CD4-positive, alpha-beta memory T cell (primary cell): ENCODE measurements at regions not wholly inside any gene's neighbourhood (a gene's known extent, or its start where the extent isn't known, plus 50 kb on each side); places are given as distances from the start of the nearest gene placed in this dataset.

Experiments
- CTCF ChIA-PET: fragments of 350-600 bp; sonication (Branson Sonifier 250); formaldehyde crosslinking; loops from one replicate; lab custom pipeline; 2021; ENCODE audit warnings: inconsistent platforms; ENCODE audit not compliant: partially characterized antibody; lab: Charles Lee
- POLR2A ChIA-PET: fragments of 350-600 bp; sonication (Branson Sonifier 250); formaldehyde crosslinking; loops from one replicate; lab custom pipeline; 2021; ENCODE audit not compliant: partially characterized antibody; lab: Charles Lee
- DNase-seq, 5 donors: peaks; one replicate each; pipeline versions ENCODE4 v3.0.0 to v3.0.0-alpha.2; 2020 to 2022; ENCODE audit warnings: mixed read lengths in 1 of 5
- H3K27ac ChIP-seq: one replicate; pipeline ENCODE4 v1.7.0; 2013; ENCODE audit warnings: low read depth, low read length
- H3K27me3 ChIP-seq: 2 replicates; pipeline ENCODE4 v1.7.0; 2013; ENCODE audit warnings: mild to moderate bottlenecking, low read length, moderate library complexity; ENCODE audit not compliant: insufficient read depth
- H3K36me3 ChIP-seq: 2 replicates; pipeline ENCODE4 v1.7.0; 2013; ENCODE audit warnings: mild to moderate bottlenecking, low read length, moderate library complexity; ENCODE audit not compliant: insufficient read depth
- H3K4me1 ChIP-seq: 2 replicates; pipeline ENCODE4 v1.7.0; 2013; ENCODE audit warnings: mild to moderate bottlenecking, low read length, moderate library complexity; ENCODE audit not compliant: insufficient read depth
- H3K4me3 ChIP-seq, 2 donors: one replicate each; pipeline ENCODE4 v1.7.0; 2013; ENCODE audit warnings: low read length in 2 of 2, mild to moderate bottlenecking in 1 of 2
- H3K9me3 ChIP-seq, 2 donors: one replicate each; pipeline ENCODE4 v1.7.0; 2013; ENCODE audit warnings: low read length in 2 of 2, control low read depth in 1 of 2; ENCODE audit not compliant: control insufficient read depth in 1 of 2
- H3K27ac Mint-ChIP-seq, 7 donors: one replicate each; pipeline ENCODE4 v1.8.0; 2020 to 2021; ENCODE audit warnings: mixed read lengths in 7 of 7, mild to moderate bottlenecking in 6 of 7, inconsistent platforms in 3 of 7, moderate library complexity in 3 of 7
- H3K27me3 Mint-ChIP-seq, 2 donors: one replicate each; pipeline ENCODE4 v1.8.0; 2020 to 2021; ENCODE audit warnings: mixed read lengths in 2 of 2
- H3K36me3 Mint-ChIP-seq, 2 donors: one replicate each; pipeline ENCODE4 v1.8.0; 2020 to 2021; ENCODE audit warnings: mixed read lengths in 2 of 2, inconsistent platforms in 1 of 2, mild to moderate bottlenecking in 1 of 2
- H3K4me1 Mint-ChIP-seq, 4 donors: one replicate each; pipeline ENCODE4 v1.8.0; 2020 to 2021; ENCODE audit warnings: mixed read lengths in 4 of 4, mild to moderate bottlenecking in 1 of 4
- H3K4me3 Mint-ChIP-seq, 8 donors: one replicate each; pipeline ENCODE4 v1.8.0; 2020 to 2021; ENCODE audit warnings: mixed read lengths in 8 of 8, mild to moderate bottlenecking in 7 of 8, moderate library complexity in 6 of 8, inconsistent platforms in 3 of 8
- H3K9me3 Mint-ChIP-seq, 8 donors: one replicate each; pipeline ENCODE4 v1.8.0; 2020 to 2021; ENCODE audit warnings: mixed read lengths in 8 of 8, mild to moderate bottlenecking in 5 of 8, inconsistent platforms in 3 of 8, moderate library complexity in 1 of 8
- intact Hi-C: fragments of 100-400 bp; cut with micrococcal nuclease; formaldehyde crosslinking; loops from one replicate; pipeline ENCODE4 v1.15.1; 2023

GRCh38 chr2:220076734-220077133, 449.3 kb downstream of the SLC4A3 start:
- H3K27ac ChIP-seq = no peak overlapping the region

GRCh38 chr2:220077488-220077887, 450.1 kb downstream of the SLC4A3 start:
- intact Hi-C loops = no loop called here
- no peak overlapping the region for H3K4me3 Mint-ChIP-seq
- Histone ChIP-seq H3K9me3 (no peaks in the 10 kb centered on the region), H3K4me1 (no peaks in the 10 kb centered on the region), H3K4me3 (no peak overlapping the region), H3K27ac (no peak overlapping the region), H3K36me3 (no peaks in the 10 kb centered on the region), H3K27me3 (no peaks in the 10 kb centered on the region)
- CTCF ChIA-PET = no interaction called here
- POLR2A ChIA-PET = no interaction called here
- no peak for DNase-seq
- H3K27ac Mint-ChIP-seq = no peak overlapping the region
- no peaks in the 10 kb centered on the region for H3K36me3 Mint-ChIP-seq
- H3K27me3 Mint-ChIP-seq = peaks cover 0 to 3% of the 10 kb centered on the region in 2 donors
- no peaks in the 10 kb centered on the region for H3K4me1 Mint-ChIP-seq
- H3K9me3 Mint-ChIP-seq = peaks cover 0 to 2% (median 0%) of the 10 kb centered on the region in 8 donors

More at GRCh38 chr2:220076734-220077133, 449.3 kb downstream of the SLC4A3 start:
- CTCF ChIA-PET = no interaction called here
- peaks cover 0 to 2% (median 0%) of the 10 kb centered on the region in 8 donors for H3K9me3 Mint-ChIP-seq
- Histone ChIP-seq H3K9me3 (no peaks in the 10 kb centered on the region), H3K36me3 (no peaks in the 10 kb centered on the region), H3K27me3 (no peaks in the 10 kb centered on the region), H3K4me1 (no peaks in the 10 kb centered on the region), H3K4me3 (no peak overlapping the region)
- POLR2A ChIA-PET = no interaction called here
- H3K27me3 Mint-ChIP-seq = peaks cover 0 to 1% of the 10 kb centered on the region in 2 donors
- intact Hi-C loops = no loop called here
- no peak for DNase-seq
- H3K27ac Mint-ChIP-seq = no peak overlapping the region
- H3K36me3 Mint-ChIP-seq = no peaks in the 10 kb centered on the region
- H3K4me1 Mint-ChIP-seq = no peaks in the 10 kb centered on the region
- H3K4me3 Mint-ChIP-seq = no peak overlapping the region

GRCh38 chr2:220078439-220078838, 451.0 kb downstream of the SLC4A3 start:
- Histone ChIP-seq H3K36me3 (no peaks in the 10 kb centered on the region), H3K27me3 (no peaks in the 10 kb centered on the region), H3K9me3 (no peaks in the 10 kb centered on the region), H3K4me1 (no peaks in the 10 kb centered on the region), H3K4me3 (no peak overlapping the region), H3K27ac (no peak overlapping the region)
- ChIA-PET CTCF (no interaction called here), POLR2A (no interaction called here)
- Mint-ChIP-seq H3K36me3 (no peaks in the 10 kb centered on the region), H3K27ac (no peak overlapping the region), H3K4me1 (no peaks in the 10 kb centered on the region), H3K9me3 (peaks cover 0 to 2% (median 0%) of the 10 kb centered on the region in 8 donors), H3K27me3 (peaks cover 0 to 3% of the 10 kb centered on the region in 2 donors), H3K4me3 (no peak overlapping the region)
- DNase-seq = no peak
- intact Hi-C loops = no loop called here

GRCh38 chr2:220079595-220079994, 452.2 kb downstream of the SLC4A3 start:
- Mint-ChIP-seq H3K36me3 (no peaks in the 10 kb centered on the region), H3K27ac (no peak overlapping the region), H3K4me1 (no peaks in the 10 kb centered on the region), H3K4me3 (no peak overlapping the region), H3K27me3 (peaks cover 0 to 3% of the 10 kb centered on the region in 2 donors), H3K9me3 (peaks cover 0 to 2% (median 0%) of the 10 kb centered on the region in 8 donors)
- ChIA-PET CTCF (no interaction called here), POLR2A (no interaction called here)
- intact Hi-C loops = no loop called here
- no peaks in the 10 kb centered on the region for H3K27me3 ChIP-seq
- H3K4me3 ChIP-seq = no peak overlapping the region
- no peaks in the 10 kb centered on the region for H3K36me3 ChIP-seq
- H3K9me3 ChIP-seq = no peaks in the 10 kb centered on the region
- H3K27ac ChIP-seq = no peak overlapping the region
- H3K4me1 ChIP-seq = no peaks in the 10 kb centered on the region
- DNase-seq = no peak

- Mint-ChIP-seq H3K4me3 (no peak overlapping the region), H3K4me1 (no peaks in the 10 kb centered on the region), H3K27me3 (peaks cover 0 to 3% of the 10 kb centered on the region in 2 donors), H3K27ac (no peak overlapping the region), H3K9me3 (peaks cover 0 to 2% (median 0%) of the 10 kb centered on the region in 8 donors), H3K36me3 (no peaks in the 10 kb centered on the region)
- intact Hi-C loops = no loop called here
- H3K9me3 ChIP-seq = no peaks in the 10 kb centered on the region
- H3K4me3 ChIP-seq = no peak overlapping the region
- no peaks in the 10 kb centered on the region for H3K27me3 ChIP-seq
- no peak overlapping the region for H3K27ac ChIP-seq
- H3K4me1 ChIP-seq = no peaks in the 10 kb centered on the region
- H3K36me3 ChIP-seq = no peaks in the 10 kb centered on the region
- ChIA-PET CTCF (no interaction called here), POLR2A (no interaction called here)
- DNase-seq = no peak
These were observed 453.7 kb downstream of the SLC4A3 start for GRCh38 chr2:220081171-220081570.

GRCh38 chr2:220090050-220090449, 462.6 kb downstream of the SLC4A3 start:
- H3K4me3 Mint-ChIP-seq = no peak overlapping the region
- CTCF ChIA-PET = no interaction called here
- intact Hi-C loops = no loop called here

GRCh38 chr2:220096406-220096805, 469.0 kb downstream of the SLC4A3 start:
- H3K4me3 ChIP-seq = no peak overlapping the region
- H3K9me3 ChIP-seq = no peaks in the 10 kb centered on the region
- Mint-ChIP-seq H3K27me3 (no peaks in the 10 kb centered on the region), H3K4me1 (no peaks in the 10 kb centered on the region), H3K27ac (no peak overlapping the region), H3K36me3 (no peaks in the 10 kb centered on the region), H3K9me3 (peaks cover 0 to 5% (median 3%) of the 10 kb centered on the region in 8 donors), H3K4me3 (no peak overlapping the region)
- CTCF ChIA-PET = no interaction called here
- H3K36me3 ChIP-seq = no peaks in the 10 kb centered on the region
- POLR2A ChIA-PET = no interaction called here
- intact Hi-C loops = no loop called here
- DNase-seq = no peak
- no peaks in the 10 kb centered on the region for H3K4me1 ChIP-seq
- no peak overlapping the region for H3K27ac ChIP-seq
- no peaks in the 10 kb centered on the region for H3K27me3 ChIP-seq

More at GRCh38 chr2:220090050-220090449, 462.6 kb downstream of the SLC4A3 start:
- DNase-seq = no peak
- no peaks in the 10 kb centered on the region for H3K27me3 Mint-ChIP-seq
- H3K27me3 ChIP-seq = no peaks in the 10 kb centered on the region
- H3K27ac ChIP-seq = no peak overlapping the region
- POLR2A ChIA-PET = no interaction called here
- no peaks in the 10 kb centered on the region for H3K36me3 Mint-ChIP-seq
- H3K9me3 Mint-ChIP-seq = peaks cover 0 to 4% (median 1%) of the 10 kb centered on the region in 8 donors
- H3K4me3 ChIP-seq = no peak overlapping the region
- no peak overlapping the region for H3K27ac Mint-ChIP-seq
- no peaks in the 10 kb centered on the region for H3K4me1 ChIP-seq
- H3K9me3 ChIP-seq = no peaks in the 10 kb centered on the region
- H3K36me3 ChIP-seq = no peaks in the 10 kb centered on the region
- no peaks in the 10 kb centered on the region for H3K4me1 Mint-ChIP-seq

GRCh38 chr2:220101980-220102379, 474.6 kb downstream of the SLC4A3 start:
- Histone ChIP-seq H3K4me3 (no peak overlapping the region), H3K27ac (no peak overlapping the region), H3K9me3 (no peaks in the 10 kb centered on the region), H3K36me3 (no peaks in the 10 kb centered on the region), H3K27me3 (no peaks in the 10 kb centered on the region), H3K4me1 (no peaks in the 10 kb centered on the region)
- DNase-seq = no peak
- Mint-ChIP-seq H3K27ac (no peak overlapping the region), H3K9me3 (peaks cover 0 to 4% (median 0%) of the 10 kb centered on the region in 8 donors), H3K36me3 (no peaks in the 10 kb centered on the region), H3K27me3 (no peaks in the 10 kb centered on the region), H3K4me3 (no peak overlapping the region), H3K4me1 (no peaks in the 10 kb centered on the region)
- CTCF ChIA-PET = no interaction called here
- intact Hi-C loops = no loop called here
- POLR2A ChIA-PET = no interaction called here
